LHCN-M2 (cell line): ENCODE measurements at regions not wholly inside any gene's neighbourhood (a gene's known extent, or its start where the extent isn't known, plus 50 kb on each side); places are given as distances from the start of the nearest gene placed in this dataset.

Source experiments
- DNase-seq: peaks from one replicate; pipeline ENCODE4 v3.0.0-alpha.2; 2012; ENCODE audit warnings: low read depth

GRCh38 chr3:84439476-84439875, 519.3 kb upstream of the CADM2 start:
- DNase-seq: no peak

GRCh38 chr3:84440291-84440690, 518.5 kb upstream of the CADM2 start:
- no peak for DNase-seq

GRCh38 chr3:84442533-84442932, 516.3 kb upstream of the CADM2 start:
- DNase-seq: no peak

GRCh38 chr3:84444726-84445521, 513.9 kb upstream of the CADM2 start:
- no peak for DNase-seq

GRCh38 chr3:84487296-84487695, 471.5 kb upstream of the CADM2 start:
- DNase-seq: no peak

- no peak for DNase-seq
These were observed 454.0 kb upstream of the CADM2 start for GRCh38 chr3:84504761-84505160.

- DNase-seq: no peak
These were observed 448.8 kb upstream of the CADM2 start for GRCh38 chr3:84510007-84510406.

GRCh38 chr3:84522893-84523292, 435.9 kb upstream of the CADM2 start:
- DNase-seq: no peak

- no peak for DNase-seq
These were observed 421.9 kb upstream of the CADM2 start for GRCh38 chr3:84536916-84537315.

GRCh38 chr3:84538597-84538996, 420.2 kb upstream of the CADM2 start:
- DNase-seq: no peak

- DNase-seq: no peak
These were observed 411.6 kb upstream of the CADM2 start for GRCh38 chr3:84547207-84547606.

GRCh38 chr3:84547971-84548970, 410.5 kb upstream of the CADM2 start:
- DNase-seq: peak; percentile 24

- no peak for DNase-seq
These were observed 403.2 kb upstream of the CADM2 start for GRCh38 chr3:84555629-84556028.

- no peak for DNase-seq
These were observed 392.5 kb upstream of the CADM2 start for GRCh38 chr3:84566256-84566655.

- DNase-seq: peak; percentile 1
These were observed 391.0 kb upstream of the CADM2 start for GRCh38 chr3:84567796-84568195.

GRCh38 chr3:84573962-84574361, 384.8 kb upstream of the CADM2 start:
- DNase-seq: no peak

GRCh38 chr3:84586427-84586826, 372.4 kb upstream of the CADM2 start:
- no peak for DNase-seq

GRCh38 chr3:84600703-84601225, 358.0 kb upstream of the CADM2 start:
- DNase-seq: peak; percentile 53

GRCh38 chr3:84601303-84601702, 357.5 kb upstream of the CADM2 start:
- DNase-seq: peak; percentile 96

GRCh38 chr3:84621823-84622222, 337.0 kb upstream of the CADM2 start:
- no peak for DNase-seq

- DNase-seq: no peak
These were observed 324.1 kb upstream of the CADM2 start for GRCh38 chr3:84634668-84635067.

GRCh38 chr3:84637272-84637671, 321.5 kb upstream of the CADM2 start:
- no peak for DNase-seq
